Ishikawa (cell line): ENCODE measurements at regions not wholly inside any gene's neighbourhood (a gene's known extent, or its start where the extent isn't known, plus 50 kb on each side); places are given as distances from the start of the nearest gene placed in this dataset.

Experiments
- CEBPB ChIP-seq: IDR thresholded peaks from 2 replicates; pipeline ENCODE4 v1.6.1; 2012
- CREB1 ChIP-seq: IDR thresholded peaks from 2 replicates; pipeline ENCODE4 v1.6.1; 2012; ENCODE audit warnings: low read depth
- EGR1 ChIP-seq: IDR thresholded peaks from 2 replicates; pipeline ENCODE4 v1.6.1; 2012
- EP300 ChIP-seq: IDR thresholded peaks from 2 replicates; pipeline ENCODE4 v1.6.1; 2012; ENCODE audit warnings: borderline replicate concordance
- FOXM1 ChIP-seq: IDR thresholded peaks from 2 replicates; pipeline ENCODE4 v1.6.1; 2012; ENCODE audit warnings: low read depth, borderline replicate concordance
- MAX ChIP-seq: IDR thresholded peaks from 2 replicates; pipeline ENCODE4 v1.6.1; 2012
- NFIC ChIP-seq: IDR thresholded peaks from 2 replicates; pipeline ENCODE4 v1.6.1; 2012
- RAD21 ChIP-seq: IDR thresholded peaks from 2 replicates; pipeline ENCODE4 v1.6.1; 2012; ENCODE audit warnings: low read depth
- REST ChIP-seq: IDR thresholded peaks from 2 replicates; pipeline ENCODE4 v1.6.1; 2012; ENCODE audit warnings: low read depth, mild to moderate bottlenecking
- TAF1 ChIP-seq: IDR thresholded peaks from 2 replicates; pipeline ENCODE4 v1.6.1; 2012; ENCODE audit warnings: low read depth, mild to moderate bottlenecking
- TCF12 ChIP-seq: IDR thresholded peaks from 2 replicates; pipeline ENCODE4 v1.6.1; 2012; ENCODE audit warnings: low read depth
- TEAD4 ChIP-seq: IDR thresholded peaks from 2 replicates; pipeline ENCODE4 v1.6.1; 2012
- USF1 ChIP-seq: IDR thresholded peaks from 2 replicates; pipeline ENCODE4 v1.6.1; 2012
- YY1 ChIP-seq: IDR thresholded peaks from 2 replicates; pipeline ENCODE4 v1.6.1; 2012; ENCODE audit warnings: low read depth
- ZBTB7A ChIP-seq: IDR thresholded peaks from 2 replicates; pipeline ENCODE4 v1.6.1; 2012; ENCODE audit warnings: low read depth

GRCh38 chrX:34877436-34877835 is 65.2 kb upstream of the FAM47B start:
- no peak for TF ChIP-seq EGR1

GRCh38 chrX:34879346-34879745 is 63.2 kb upstream of the FAM47B start:
- TF ChIP-seq CEBPB (no peak), USF1 (no peak), EGR1 (no peak), NFIC (no peak), EP300 (no peak), TAF1 (no peak)

GRCh38 chrX:34879886-34880285 is 62.7 kb upstream of the FAM47B start:
- TF ChIP-seq CEBPB (no peak), MAX (no peak), RAD21 (no peak), ZBTB7A (no peak), REST (no peak), USF1 (no peak), EGR1 (no peak), YY1 (no peak), TAF1 (no peak), EP300 (no peak), FOXM1 (no peak), CREB1 (no peak), TCF12 (no peak), TEAD4 (no peak)

GRCh38 chrX:34880656-34881055 is 61.9 kb upstream of the FAM47B start:
- TF ChIP-seq ZBTB7A (no peak), FOXM1 (no peak)

GRCh38 chrX:34881671-34882070 is 60.9 kb upstream of the FAM47B start:
- no peak for TF ChIP-seq USF1
- TF ChIP-seq TEAD4: no peak
- TF ChIP-seq EGR1: no peak
- TF ChIP-seq NFIC: no peak
- TF ChIP-seq TAF1: no peak
- no peak for TF ChIP-seq YY1
- no peak for TF ChIP-seq TCF12
- TF ChIP-seq CEBPB: no peak
- no peak for TF ChIP-seq EP300
- no peak for TF ChIP-seq FOXM1
- no peak for TF ChIP-seq REST
- TF ChIP-seq ZBTB7A: no peak
- TF ChIP-seq CREB1: no peak
- no peak for TF ChIP-seq MAX
- TF ChIP-seq RAD21: no peak

GRCh38 chrX:34884817-34885216 is 57.8 kb upstream of the FAM47B start:
- TF ChIP-seq TCF12 (no peak), USF1 (no peak), MAX (no peak), NFIC (no peak), ZBTB7A (no peak), EP300 (no peak), TAF1 (no peak), CREB1 (no peak), CEBPB (no peak), FOXM1 (no peak), REST (no peak)
